ENCODE measurements at regions not wholly inside any gene's neighbourhood (a gene's known extent, or its start where the extent isn't known, plus 50 kb on each side); places are given as distances from the start of the nearest gene placed in this dataset.

DNA sequence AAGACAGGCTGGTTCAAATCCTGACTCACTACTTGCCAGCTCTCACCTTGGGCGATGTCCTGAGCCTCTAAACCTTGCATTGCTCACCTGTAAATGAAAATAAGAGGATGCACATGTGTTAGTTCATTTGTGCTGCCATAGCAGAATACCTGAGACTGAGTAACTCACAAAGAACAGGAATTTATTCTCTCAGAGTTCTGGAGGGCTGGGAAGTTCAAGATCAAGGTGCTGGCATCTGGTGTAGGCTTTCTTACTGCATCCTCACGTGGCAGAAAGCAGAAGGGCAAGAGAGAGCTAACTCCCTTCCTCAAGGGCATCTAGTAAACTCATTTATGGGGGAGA, 222.7 kb downstream of the MTHFS start:
- Histone ChIP-seq H4K91ac (replicated peaks; ENCODE audit: insufficient read length, low read length) (no peak overlapping the region), H2BK5ac (ENCODE audit: low read depth, low read length) (no peak overlapping the region; the same call in 1 of the 2 replicates), H3K9me3 (ENCODE audit: insufficient read depth in 2 of 2, low read depth in 1 of 2, low read length in 1 of 2) (no peaks in the 10 kb centered on the region), H3K23me2 (ENCODE audit: low read depth, low read length) (no peaks in the 10 kb centered on the region), H3K9ac (replicated peaks in 1 of 4; ENCODE audit: extremely low read depth in 1 of 4, low read depth in 3 of 4, low read length in 3 of 4) (no peak overlapping the region), H3K4me2 (ENCODE audit: insufficient read depth in 1 of 2, low read depth in 2 of 2, low read length in 2 of 2) (peak overlapping the region; percentile 39 to 41; a peak in 2 of 4 replicates), H3K4ac (replicated peaks; ENCODE audit: insufficient read length, low read depth, low read length) (no peak overlapping the region), H3K56ac (replicated peaks; ENCODE audit: insufficient read length, low read depth, low read length) (no peak overlapping the region), H4K20me1 (replicated peaks in 1 of 2; ENCODE audit: control insufficient read depth in 1 of 2, insufficient read depth in 2 of 2, low read length in 2 of 2) (no peaks in the 10 kb centered on the region), H2AFZ (ENCODE audit: low read length) (no peak overlapping the region), H3K18ac (ENCODE audit: extremely low read depth, low read length) (no peak overlapping the region), H2BK20ac (ENCODE audit: low read length) (peak overlapping the region; percentile 77; the same call in 1 of the 2 replicates), H3K4me1 (replicated peaks in 1 of 4; ENCODE audit: control insufficient read depth in 3 of 4, insufficient read depth in 4 of 4, low read length in 3 of 4) (peaks cover 2 to 13% (median 5%) of the 10 kb centered on the region in 4 experiments; a peak in 3 of 7 replicates), H2BK120ac (replicated peaks; ENCODE audit: low read depth, low read length) (no peak overlapping the region), H4K8ac (ENCODE audit: extremely low read depth, insufficient read depth, low read length) (no peak overlapping the region), H2AK5ac (ENCODE audit: low read depth, low read length) (no peak overlapping the region; the same call in 1 of the 2 replicates), H4K5ac (ENCODE audit: insufficient read length, low read depth, low read length) (no peak overlapping the region), H2BK15ac (ENCODE audit: low read length) (no peak overlapping the region), H3K4me3 (ENCODE audit: extremely low read depth in 1 of 4, insufficient read depth in 2 of 4, low read depth in 3 of 4, low read length in 4 of 4) (no peak overlapping the region), H3K36me3 (ENCODE audit: control insufficient read depth in 2 of 4, insufficient read depth in 4 of 4, low read length in 3 of 4) (no peaks in the 10 kb centered on the region), H3K14ac (ENCODE audit: insufficient read length) (no peak overlapping the region), H3K79me1 (ENCODE audit: low read depth, low read length) (no peaks in the 10 kb centered on the region), H3K27me3 (replicated peaks in 1 of 4; ENCODE audit: control insufficient read depth in 3 of 4, extremely low read depth in 1 of 4, insufficient read depth in 3 of 4, low read length in 3 of 4) (no peaks in the 10 kb centered on the region), H2BK12ac (ENCODE audit: low read depth, low read length) (peak overlapping the region; percentile 35; the same call in 1 of the 2 replicates), H3K23ac (ENCODE audit: insufficient read length) (no peak overlapping the region), H3K79me2 (ENCODE audit: control insufficient read depth in 1 of 2, insufficient read depth in 2 of 2, low read length in 2 of 2) (no peaks in the 10 kb centered on the region), H3K27ac (ENCODE audit: low read depth, low read length) (no peak overlapping the region)
- TF ChIP-seq SP2 (IDR thresholded peaks at IDR 0.05; ENCODE audit: low read length) (no peak), TAF1 (IDR thresholded peaks at IDR 0.05; ENCODE audit: low read depth, low read length) (no peak), TEAD4 (IDR thresholded peaks at IDR 0.05; ENCODE audit: low read depth, low read length) (no peak), KDM1A (IDR thresholded peaks at IDR 0.05; ENCODE audit: borderline replicate concordance, low read length) (no peak), CHD2 (IDR thresholded peaks at IDR 0.05; ENCODE audit: low read length) (no peak), GABPA (IDR thresholded peaks at IDR 0.05; ENCODE audit: borderline replicate concordance, insufficient read depth, low read length) (no peak), TBP (IDR thresholded peaks at IDR 0.05; ENCODE audit: low read depth, low read length) (no peak), POLR2A (IDR thresholded peaks at IDR 0.05; ENCODE audit: control extremely low read depth in 1 of 2, low read depth in 2 of 2, low read length in 2 of 2) (no peak)
- TF ChIP-seq, protein P1, sequence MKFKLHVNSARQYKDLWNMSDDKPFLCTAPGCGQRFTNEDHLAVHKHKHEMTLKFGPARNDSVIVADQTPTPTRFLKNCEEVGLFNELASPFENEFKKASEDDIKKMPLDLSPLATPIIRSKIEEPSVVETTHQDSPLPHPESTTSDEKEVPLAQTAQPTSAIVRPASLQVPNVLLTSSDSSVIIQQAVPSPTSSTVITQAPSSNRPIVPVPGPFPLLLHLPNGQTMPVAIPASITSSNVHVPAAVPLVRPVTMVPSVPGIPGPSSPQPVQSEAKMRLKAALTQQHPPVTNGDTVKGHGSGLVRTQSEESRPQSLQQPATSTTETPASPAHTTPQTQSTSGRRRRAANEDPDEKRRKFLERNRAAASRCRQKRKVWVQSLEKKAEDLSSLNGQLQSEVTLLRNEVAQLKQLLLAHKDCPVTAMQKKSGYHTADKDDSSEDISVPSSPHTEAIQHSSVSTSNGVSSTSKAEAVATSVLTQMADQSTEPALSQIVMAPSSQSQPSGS (IDR thresholded peaks at IDR 0.05; ENCODE audit: low read length) = no peak
- no peak for DNase-seq (ENCODE audit: low read depth in 1 of 2, low spot score in 2 of 2)
- no peak for FAIRE-seq
- CTCF ChIA-PET (ENCODE audit: partially characterized antibody) = interaction anchor here (0.5 to 1.8 kb wide), 8 partner anchors 10 to 765 kb away, joined by 3 to 4 read pairs (median 4); no protein-coding TSS in a partner anchor
- POLR2A ChIA-PET (ENCODE audit: partially characterized antibody) = interaction anchor here (0.6 kb wide), 1 partner anchor 308 kb away, joined by 5 read pairs; no protein-coding TSS in a partner anchor
- WGBS, 2 experiments (ENCODE audit: extremely low coverage in 1 of 2, insufficient coverage in 1 of 2, insufficient read length in 1 of 2, insufficient replicate concordance in 2 of 2, low coverage in 1 of 2, low lambda C conversion rate in 2 of 2, missing lambda C conversion rate in 1 of 2) = 53% methylated on average over 2 of the region's 2 CpGs; no CpG with 5 or more reads in 1 of the 2 experiments

Data from H1 (cell line).